ENCODE measurements at regions not wholly inside any gene's neighbourhood (a gene's known extent, or its start where the extent isn't known, plus 50 kb on each side); places are given as distances from the start of the nearest gene placed in this dataset.

DNA sequence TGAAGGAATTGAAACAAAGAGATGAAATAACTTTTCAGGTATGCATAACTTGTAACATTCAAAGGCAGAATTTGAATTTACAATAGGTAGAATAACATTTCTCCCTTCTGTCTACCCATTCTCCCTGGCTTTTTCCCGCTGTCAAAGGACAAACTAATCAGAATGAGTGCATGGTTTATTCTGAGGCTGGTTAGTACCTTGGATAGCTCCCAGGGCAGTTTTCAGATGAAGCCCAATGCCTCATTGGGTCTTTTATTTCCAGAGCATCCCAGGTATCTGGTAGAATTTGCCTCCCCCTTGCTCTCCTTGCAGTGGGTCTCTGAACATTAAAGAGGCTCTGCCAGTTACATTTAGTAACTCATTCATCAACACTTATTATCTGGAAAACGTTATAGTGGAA is 665.5 kb downstream of the BCKDHB start:
- WGBS, 2 donors, result 40 to 47% methylated on average over 2 of the region's 2 CpGs
- TF ChIP-seq, protein P1, sequence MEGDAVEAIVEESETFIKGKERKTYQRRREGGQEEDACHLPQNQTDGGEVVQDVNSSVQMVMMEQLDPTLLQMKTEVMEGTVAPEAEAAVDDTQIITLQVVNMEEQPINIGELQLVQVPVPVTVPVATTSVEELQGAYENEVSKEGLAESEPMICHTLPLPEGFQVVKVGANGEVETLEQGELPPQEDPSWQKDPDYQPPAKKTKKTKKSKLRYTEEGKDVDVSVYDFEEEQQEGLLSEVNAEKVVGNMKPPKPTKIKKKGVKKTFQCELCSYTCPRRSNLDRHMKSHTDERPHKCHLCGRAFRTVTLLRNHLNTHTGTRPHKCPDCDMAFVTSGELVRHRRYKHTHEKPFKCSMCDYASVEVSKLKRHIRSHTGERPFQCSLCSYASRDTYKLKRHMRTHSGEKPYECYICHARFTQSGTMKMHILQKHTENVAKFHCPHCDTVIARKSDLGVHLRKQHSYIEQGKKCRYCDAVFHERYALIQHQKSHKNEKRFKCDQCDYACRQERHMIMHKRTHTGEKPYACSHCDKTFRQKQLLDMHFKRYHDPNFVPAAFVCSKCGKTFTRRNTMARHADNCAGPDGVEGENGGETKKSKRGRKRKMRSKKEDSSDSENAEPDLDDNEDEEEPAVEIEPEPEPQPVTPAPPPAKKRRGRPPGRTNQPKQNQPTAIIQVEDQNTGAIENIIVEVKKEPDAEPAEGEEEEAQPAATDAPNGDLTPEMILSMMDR (IDR thresholded peaks at IDR 0.05), result no peak
- no peak for TF ChIP-seq POLR2A (IDR thresholded peaks at IDR 0.05)
- intact Hi-C loops (cut with DNase I; ENCODE audit: low total_unique reads), result no loop called here
- H3K4me3 ChIP-seq (ENCODE audit: low read depth, poor library complexity, severe bottlenecking), result no peak overlapping the region
- DNase-seq (ENCODE audit: low spot score in 2 of 2), result no peak

DNA sequence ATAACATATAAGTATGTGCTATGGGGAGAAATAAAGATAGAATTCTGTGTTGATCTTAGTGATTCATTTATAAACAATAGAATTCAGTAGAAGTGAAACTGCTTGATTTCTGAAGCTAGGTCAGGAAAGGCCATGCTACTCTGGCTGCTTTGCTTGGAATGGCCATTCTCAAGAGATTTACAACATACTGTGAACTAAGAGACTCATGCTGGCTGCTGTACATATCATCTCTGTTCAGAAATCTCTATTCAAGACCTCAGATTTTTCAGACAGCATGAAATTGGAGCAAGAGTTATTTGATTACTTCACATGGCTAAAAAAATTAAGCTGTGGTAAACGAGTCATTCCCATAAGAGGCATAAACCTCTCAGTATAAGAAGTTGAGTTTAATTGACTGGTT is 662.6 kb downstream of the BCKDHB start:
- WGBS, 2 donors, result 47% methylated on average over 1 of the region's 1 CpG
- no peak for DNase-seq (ENCODE audit: low spot score in 2 of 2)
- intact Hi-C loops (cut with DNase I; ENCODE audit: low total_unique reads), result no loop called here
- H3K4me3 ChIP-seq (ENCODE audit: low read depth, poor library complexity, severe bottlenecking), result no peak overlapping the region
- TF ChIP-seq POLR2A (IDR thresholded peaks at IDR 0.05), result no peak
- TF ChIP-seq, protein P1 (IDR thresholded peaks at IDR 0.05), result no peak

DNA sequence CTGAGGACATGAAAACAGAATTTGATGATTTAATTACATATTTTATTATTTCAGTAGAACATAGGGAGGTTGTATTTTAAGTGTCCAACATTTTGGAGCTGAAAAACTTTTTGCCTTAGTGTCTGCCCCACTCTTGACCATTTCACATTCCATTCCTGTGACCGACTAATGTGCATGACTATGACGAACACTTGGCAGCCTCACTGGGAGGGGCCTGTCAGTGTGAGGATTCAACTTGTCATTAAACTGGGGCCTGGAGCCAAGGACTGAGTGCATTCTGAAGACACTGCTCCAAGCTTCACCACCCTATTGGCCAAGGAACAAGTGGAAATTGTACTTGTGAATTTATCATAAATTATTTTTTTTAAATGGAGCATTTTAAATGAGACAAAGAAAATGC is 661.3 kb downstream of the BCKDHB start:
- intact Hi-C loops (cut with DNase I; ENCODE audit: low total_unique reads), result no loop called here
- peak; percentile 88 to 94 for DNase-seq (ENCODE audit: low spot score in 2 of 2)
- TF ChIP-seq POLR2A (IDR thresholded peaks at IDR 0.05), result no peak
- WGBS, 2 donors, result 26 to 35% methylated on average over 2 of the region's 2 CpGs
- no peak overlapping the region for H3K4me3 ChIP-seq (ENCODE audit: low read depth, poor library complexity, severe bottlenecking)

DNA sequence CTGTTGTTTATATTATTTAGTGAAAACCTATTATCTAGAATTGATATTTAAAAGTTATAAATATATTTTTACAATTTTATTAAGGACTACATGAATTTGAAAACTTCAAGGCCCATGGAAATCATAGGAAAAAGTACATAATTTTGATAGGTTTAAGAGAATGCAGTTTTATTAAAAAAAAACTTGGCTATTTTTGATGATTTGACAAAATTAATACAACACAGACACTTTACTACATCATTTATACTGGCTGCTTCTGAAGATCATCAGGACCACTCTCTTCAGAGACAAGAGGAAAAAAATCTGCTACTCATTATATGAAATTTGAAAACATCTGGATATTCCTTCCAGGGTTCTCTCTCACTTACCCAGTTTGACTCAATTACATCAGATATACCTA is 637.7 kb downstream of the BCKDHB start:
- DNase-seq (ENCODE audit: low spot score in 2 of 2), result no peak
- no peak overlapping the region for H3K4me3 ChIP-seq (ENCODE audit: low read depth, poor library complexity, severe bottlenecking)
- intact Hi-C loops (cut with DNase I; ENCODE audit: low total_unique reads), result no loop called here
- no peak for TF ChIP-seq POLR2A (IDR thresholded peaks at IDR 0.05)
- TF ChIP-seq, protein P1 (IDR thresholded peaks at IDR 0.05), result no peak

DNA sequence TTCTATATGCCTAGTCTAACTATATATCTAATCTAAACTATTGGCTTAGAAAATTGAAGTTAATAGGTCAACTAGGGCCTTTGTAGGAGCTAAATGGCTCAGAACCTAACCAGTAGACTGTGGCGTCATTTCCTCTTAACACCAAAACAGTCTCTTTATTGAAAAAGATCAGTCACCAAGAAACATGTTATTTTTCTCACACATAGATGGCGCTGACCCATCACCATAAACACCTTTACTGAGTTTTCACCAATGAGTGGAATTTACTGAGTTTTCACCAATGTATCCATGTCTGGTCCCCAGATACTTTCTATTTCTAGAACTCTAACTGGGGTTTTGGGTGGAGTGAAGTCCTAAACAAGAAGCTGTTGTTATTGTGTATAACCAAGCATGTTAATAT is 636.0 kb downstream of the BCKDHB start:
- no peak overlapping the region for H3K4me3 ChIP-seq (ENCODE audit: low read depth, poor library complexity, severe bottlenecking)
- WGBS, 2 donors, result 33 to 37% methylated on average over 2 of the region's 2 CpGs
- no peak for DNase-seq (ENCODE audit: low spot score in 2 of 2)
- intact Hi-C loops (cut with DNase I; ENCODE audit: low total_unique reads), result no loop called here
- TF ChIP-seq, protein P1 (IDR thresholded peaks at IDR 0.05), result no peak
- no peak for TF ChIP-seq POLR2A (IDR thresholded peaks at IDR 0.05)

DNA sequence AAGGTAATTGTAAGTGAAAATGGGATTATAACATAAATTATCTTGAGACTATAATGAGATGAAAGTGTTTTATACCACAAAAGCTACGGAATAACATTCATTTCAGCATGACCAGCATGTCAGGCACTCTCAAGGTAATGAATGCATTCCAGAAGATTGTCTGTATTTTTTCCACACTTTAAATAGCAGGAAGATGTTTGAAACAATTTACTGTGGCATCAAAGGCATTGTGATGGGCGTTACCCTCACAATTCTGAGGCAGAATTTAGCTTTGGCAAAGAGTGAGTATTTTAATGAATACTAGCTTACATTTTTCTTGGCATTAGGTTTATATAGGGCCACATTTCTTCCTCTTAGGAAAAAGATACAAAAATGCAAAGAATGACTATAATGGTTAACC is 627.2 kb downstream of the BCKDHB start:
- no peak for DNase-seq (ENCODE audit: low spot score in 2 of 2)
- no peak overlapping the region for H3K4me3 ChIP-seq (ENCODE audit: low read depth, poor library complexity, severe bottlenecking)
- intact Hi-C loops (cut with DNase I; ENCODE audit: low total_unique reads), result no loop called here
- 32 to 39% methylated on average over 2 of the region's 2 CpGs for WGBS, 2 donors
- TF ChIP-seq, protein P1 (IDR thresholded peaks at IDR 0.05), result no peak
- TF ChIP-seq POLR2A (IDR thresholded peaks at IDR 0.05), result no peak

Data from lower leg skin (tissue), 4 donors.